NCI-H510A treated with DMSO at 0.1 percent for 48 hours (cell line): ENCODE measurements at regions not wholly inside any gene's neighbourhood (a gene's known extent, or its start where the extent isn't known, plus 50 kb on each side); places are given as distances from the start of the nearest gene placed in this dataset.
A peak's percentile ranks its signal among the peaks of the same experiment; 100 is the strongest.

Experiments
- DNase-seq: peaks from one replicate; lab custom pipeline; 2025; lab: John Stamatoyannopoulos, UW

- no peak for DNase-seq
Observed at GRCh38 chr6:12585497-12585958, 131.0 kb upstream of the PHACTR1 start.

GRCh38 chr6:12586721-12587480, 129.7 kb upstream of the PHACTR1 start:
- DNase-seq = no peak

GRCh38 chr6:12590901-12591300, 125.7 kb upstream of the PHACTR1 start:
- no peak for DNase-seq

- DNase-seq = no peak
Observed at GRCh38 chr6:12592634-12593033, 123.9 kb upstream of the PHACTR1 start.

GRCh38 chr6:12593771-12594529, 122.6 kb upstream of the PHACTR1 start:
- DNase-seq = no peak

GRCh38 chr6:12594530-12594893, 122.1 kb upstream of the PHACTR1 start:
- no peak for DNase-seq

DNA sequence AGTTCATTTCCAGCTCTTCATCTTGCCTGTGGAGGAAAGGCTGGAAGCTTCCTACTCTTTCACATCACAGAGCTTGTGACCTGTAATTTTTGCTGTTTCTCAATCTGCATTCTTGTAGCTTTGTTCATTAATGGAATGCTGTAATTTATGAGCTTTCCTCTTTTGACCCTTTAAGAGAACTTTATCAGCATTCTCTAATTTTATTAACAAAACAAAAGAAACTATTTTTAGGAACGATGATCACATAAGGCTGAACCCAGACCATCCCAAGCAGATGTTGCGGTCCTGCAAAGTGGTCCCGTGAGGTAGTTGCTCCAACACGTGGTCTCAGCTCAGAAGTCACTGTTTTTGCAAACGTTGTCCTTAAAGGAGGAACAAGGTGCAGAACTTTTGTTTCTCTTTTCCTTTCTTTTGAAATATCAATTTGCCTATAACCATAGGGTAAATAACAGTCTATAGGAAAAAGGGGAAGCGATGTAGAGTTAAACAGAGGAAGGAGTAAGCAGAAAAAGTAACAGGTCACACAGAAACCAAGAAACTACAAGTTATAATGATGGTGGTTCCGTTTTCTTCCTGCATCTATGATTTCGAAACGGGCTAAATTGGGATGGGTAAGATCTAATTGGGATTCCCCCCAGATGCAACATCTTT, 121.3 kb upstream of the PHACTR1 start:
- no peak for DNase-seq

DNA sequence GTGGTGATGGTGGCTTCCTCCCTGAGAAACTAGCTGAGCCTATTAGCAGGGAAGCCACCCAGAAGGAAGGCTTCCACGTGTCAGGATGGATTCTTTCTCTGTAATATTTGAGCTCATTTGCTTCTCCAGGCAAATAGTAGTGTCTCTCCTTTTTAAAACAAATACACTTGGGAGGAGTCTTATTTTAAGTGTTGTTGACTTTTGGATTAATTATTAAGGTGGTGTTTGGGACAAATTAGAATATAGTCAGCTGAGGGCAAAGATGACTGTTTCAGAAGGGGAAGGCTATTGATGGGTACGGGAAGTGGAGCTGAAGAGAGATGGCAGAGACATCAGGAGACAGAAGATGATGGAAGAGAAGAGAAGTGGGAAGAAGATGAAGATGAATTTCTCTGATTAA, 119.8 kb upstream of the PHACTR1 start:
- DNase-seq = no peak

DNA sequence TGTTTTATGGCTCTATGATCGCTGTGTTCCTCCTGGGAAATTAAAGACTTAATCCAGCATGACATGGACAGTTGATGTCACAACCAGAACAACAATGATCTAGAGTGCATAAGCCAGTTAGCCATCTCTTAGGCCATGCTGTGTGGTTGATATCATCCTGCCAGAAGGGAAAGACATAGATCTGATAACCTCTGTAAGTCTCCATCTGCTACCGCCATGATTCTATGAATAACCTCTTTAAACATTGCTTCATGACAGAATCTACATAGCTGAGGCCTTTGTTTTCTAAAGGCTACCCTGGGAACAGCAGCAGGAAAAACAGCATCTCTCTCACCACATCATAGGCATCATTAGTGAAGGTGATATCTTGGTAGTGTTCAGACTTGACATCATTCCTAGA, 117.6 kb upstream of the PHACTR1 start:
- DNase-seq = no peak

- no peak for DNase-seq
Observed at GRCh38 chr6:12601881-12602280, 114.7 kb upstream of the PHACTR1 start.

- no peak for DNase-seq
Observed at GRCh38 chr6:12602342-12602741, 114.2 kb upstream of the PHACTR1 start.

DNA sequence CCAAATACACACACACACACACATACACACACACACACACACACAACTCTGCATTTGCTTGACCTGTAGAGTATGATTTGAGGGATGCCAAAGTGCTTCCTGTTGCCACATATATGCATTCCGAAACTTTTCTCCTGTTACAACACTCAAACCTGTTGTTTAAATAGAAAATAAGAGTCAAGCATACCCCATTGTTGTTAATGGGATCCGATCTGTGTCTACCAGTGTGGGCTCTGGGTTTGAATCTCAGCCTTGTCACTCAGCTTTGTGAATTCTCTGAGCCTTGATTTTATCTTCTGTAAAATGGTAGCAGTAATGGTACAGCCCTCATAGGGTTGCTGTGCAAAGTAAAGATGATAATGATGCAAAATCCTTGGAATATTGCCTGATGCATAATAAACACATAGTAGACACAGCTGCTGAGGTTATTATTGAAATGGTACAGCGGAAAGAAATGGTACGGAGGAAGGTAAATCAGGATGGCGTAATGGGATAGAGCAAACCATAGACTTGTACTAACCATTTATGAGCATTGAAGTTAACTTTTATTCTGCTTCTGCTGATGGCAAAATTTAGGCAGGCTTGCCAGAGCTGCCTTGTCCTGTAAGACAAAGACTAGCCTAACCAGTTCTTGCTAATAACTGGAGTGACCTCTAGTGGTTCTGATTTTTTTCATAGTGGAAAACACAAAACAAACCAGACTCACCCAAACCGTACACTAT, 113.5 kb upstream of the PHACTR1 start:
- no peak for DNase-seq

DNA sequence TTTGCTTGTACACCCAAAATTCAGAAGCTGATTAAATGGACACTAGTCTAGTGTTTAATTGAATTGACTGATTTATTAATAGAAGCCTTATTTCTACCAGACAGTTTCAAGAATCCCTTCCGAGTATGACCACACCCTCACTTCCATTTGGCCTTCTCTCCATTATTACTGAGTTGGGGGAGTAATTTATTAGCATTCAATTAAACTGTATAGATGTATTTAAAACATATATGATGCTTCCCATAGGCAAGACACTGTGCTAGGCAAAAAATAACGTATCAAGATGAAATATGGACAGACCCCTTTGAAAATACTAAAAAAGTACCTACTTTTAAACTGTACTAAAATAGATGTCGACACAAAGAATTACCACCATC, 112.9 kb upstream of the PHACTR1 start:
- DNase-seq = no peak

DNA sequence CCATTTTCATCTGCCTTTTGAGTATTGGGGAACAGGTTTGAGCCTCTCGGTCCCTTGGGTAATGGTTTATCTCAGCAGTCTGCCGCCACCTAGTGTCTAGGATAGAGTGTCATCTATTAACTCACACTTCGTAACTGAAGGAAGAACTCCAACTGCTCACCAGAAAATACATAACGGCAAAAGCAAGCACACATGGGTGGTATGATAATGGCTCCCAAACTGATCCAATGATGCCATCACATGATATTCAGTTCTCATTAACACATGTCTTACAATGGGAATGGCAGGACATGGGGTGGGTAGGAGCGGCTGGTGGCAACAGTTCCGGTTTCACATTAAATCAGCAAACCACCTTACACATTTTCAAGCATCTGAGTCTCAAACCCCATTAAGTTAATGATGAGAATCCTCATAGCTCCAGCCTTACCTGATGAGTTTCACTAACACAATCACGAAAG, 110.7 kb upstream of the PHACTR1 start:
- DNase-seq = peak; percentile 8

- DNase-seq = no peak
Observed at GRCh38 chr6:12606616-12607015, 110.0 kb upstream of the PHACTR1 start.

DNA sequence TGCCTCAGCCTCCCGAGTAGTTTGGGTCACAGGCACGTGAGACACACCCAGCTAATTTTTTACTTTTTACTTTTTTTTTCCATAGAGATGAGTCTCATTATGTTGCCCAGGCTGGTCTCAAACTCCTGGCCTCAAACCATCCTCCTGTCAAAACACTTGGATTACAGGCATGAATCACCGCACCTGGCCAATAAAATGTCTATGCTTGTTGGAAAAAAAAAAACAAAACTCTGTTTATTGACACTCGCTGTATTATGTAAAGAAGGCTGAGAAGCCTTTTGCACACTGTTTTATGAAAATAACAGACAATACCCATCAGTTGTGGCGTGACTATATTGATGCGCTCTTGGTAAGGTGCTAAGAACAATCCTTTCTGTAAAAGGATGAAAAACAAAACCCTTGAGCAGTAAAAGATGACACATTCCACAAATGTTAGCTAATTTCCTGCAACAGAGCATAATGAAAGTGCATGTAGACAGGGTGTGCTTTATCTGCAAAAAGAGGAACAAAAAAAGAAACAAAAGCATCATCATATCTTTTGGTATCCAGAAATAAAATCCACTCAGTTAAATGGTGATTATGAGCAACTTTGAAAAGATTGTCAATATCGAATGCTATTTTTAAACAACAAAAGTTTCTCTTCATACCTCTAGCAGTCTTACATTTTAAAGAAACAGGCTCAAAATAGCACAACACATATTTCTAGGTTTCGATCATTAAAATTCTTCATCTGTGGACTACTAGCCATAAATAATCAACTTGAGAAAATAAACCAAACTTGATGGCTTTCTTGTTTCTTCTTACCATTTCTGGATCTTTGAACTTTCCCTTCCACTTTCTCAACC, 108.3 kb upstream of the PHACTR1 start:
- no peak for DNase-seq

DNA sequence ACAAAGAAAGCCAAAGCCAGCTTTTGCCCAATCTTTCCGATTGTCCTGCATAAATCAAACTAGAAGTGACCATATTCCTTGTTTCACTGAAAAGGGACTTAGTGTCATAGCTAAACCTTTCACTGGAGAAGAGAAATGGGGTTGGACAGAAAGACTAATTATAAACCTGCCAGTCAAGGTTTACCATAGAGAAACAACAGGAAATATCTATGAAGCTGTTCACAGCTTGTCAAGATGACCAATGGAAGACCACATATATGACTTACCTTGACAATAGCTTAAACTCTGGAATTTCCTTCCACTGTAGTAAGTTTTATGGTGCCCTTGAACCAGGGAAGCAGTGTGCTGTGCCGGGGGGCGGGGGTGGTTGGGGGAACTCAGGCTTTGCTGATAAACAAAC, 107.7 kb upstream of the PHACTR1 start:
- DNase-seq = no peak

DNA sequence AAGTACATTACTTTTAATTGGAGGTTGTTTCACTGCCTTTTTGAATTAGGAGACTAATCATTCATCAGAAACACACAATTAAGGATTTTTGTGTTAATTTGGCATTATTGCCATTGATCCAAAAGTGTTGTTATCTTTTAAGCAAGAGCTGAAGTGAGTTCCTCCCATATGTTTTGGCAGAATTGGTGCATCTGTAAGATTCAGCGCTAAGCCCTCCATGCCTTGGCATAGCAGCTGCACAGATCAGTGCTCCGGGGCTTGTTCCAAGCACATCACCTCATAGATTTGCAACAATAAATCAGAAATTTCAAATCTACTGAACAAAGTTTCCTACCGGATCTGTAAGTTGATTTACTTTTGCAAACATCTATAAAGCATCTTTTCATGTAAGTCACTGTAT, 106.8 kb upstream of the PHACTR1 start:
- no peak for DNase-seq

- no peak for DNase-seq
Observed at GRCh38 chr6:12610862-12611261, 105.7 kb upstream of the PHACTR1 start.

DNA sequence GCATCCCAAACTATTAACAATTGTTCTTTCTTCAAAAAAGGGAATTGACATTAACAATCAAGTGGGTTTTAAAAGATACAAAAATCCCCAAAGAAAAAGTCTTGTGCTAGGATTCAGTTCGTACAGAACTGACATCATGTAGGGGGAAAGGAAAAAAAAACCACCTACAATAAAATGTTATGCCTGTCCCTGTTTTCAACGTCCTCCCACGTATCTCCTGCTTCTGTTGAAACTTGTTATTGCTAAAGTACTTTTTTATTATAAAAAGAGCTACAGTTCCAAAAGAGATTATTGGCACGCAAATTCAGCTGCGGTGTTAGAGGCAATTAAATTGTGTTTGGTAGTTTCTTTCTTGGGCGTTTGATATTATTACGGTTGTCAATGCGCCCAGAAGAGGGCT, 102.8 kb upstream of the PHACTR1 start:
- DNase-seq = no peak

DNA sequence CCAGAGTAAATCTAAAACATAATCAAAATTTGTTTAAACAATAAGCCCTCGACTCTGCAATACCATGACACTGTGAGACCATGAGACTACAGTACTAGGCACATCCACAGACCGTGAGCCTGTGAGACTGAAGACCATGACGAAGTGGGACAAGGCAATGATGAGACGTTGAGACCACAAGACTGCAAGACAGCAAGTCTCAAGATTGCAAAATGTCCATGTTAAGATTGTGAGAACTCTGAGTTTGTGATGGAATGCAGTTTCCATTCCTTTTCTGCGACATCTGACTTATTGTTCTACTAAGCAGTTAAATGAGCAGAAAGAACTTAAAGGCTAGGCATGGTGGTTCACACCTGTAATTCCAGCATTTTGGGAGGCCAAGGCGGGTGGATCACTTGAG, 102.1 kb upstream of the PHACTR1 start:
- DNase-seq = no peak
